NCI-H2029 treated with DMSO at 0.1 percent for 48 hours (cell line): ENCODE measurements at regions not wholly inside any gene's neighbourhood (a gene's known extent, or its start where the extent isn't known, plus 50 kb on each side); places are given as distances from the start of the nearest gene placed in this dataset.

Experiments used
- DNase-seq: peaks from one replicate; lab custom pipeline; 2025; lab: John Stamatoyannopoulos, UW

GRCh38 chr2:79355569-79355968 is 157.3 kb upstream of the CTNNA2 start:
- no peak for DNase-seq

GRCh38 chr2:79327460-79327859 is 167.9 kb upstream of the REG3A start:
- DNase-seq, result no peak

GRCh38 chr2:79320871-79321270 is 161.3 kb upstream of the REG3A start:
- DNase-seq, result no peak

GRCh38 chr2:79294994-79295393 is 135.4 kb upstream of the REG3A start:
- no peak for DNase-seq

- DNase-seq, result no peak
Measured at GRCh38 chr2:79292958-79293315, 133.4 kb upstream of the REG3A start.

- no peak for DNase-seq
Measured at GRCh38 chr2:79292239-79292957, 132.8 kb upstream of the REG3A start.

- no peak for DNase-seq
Measured at GRCh38 chr2:79275863-79276262, 116.3 kb upstream of the REG3A start.

GRCh38 chr2:79275197-79275596 is 115.6 kb upstream of the REG3A start:
- no peak for DNase-seq

- no peak for DNase-seq
Measured at GRCh38 chr2:79272616-79273015, 113.1 kb upstream of the REG3A start.

- DNase-seq, result no peak
Measured at GRCh38 chr2:79271456-79271855, 111.9 kb upstream of the REG3A start.

- no peak for DNase-seq
Measured at GRCh38 chr2:79260848-79261247, 101.3 kb upstream of the REG3A start.

GRCh38 chr2:79259959-79260358 is 100.4 kb upstream of the REG3A start:
- DNase-seq, result no peak

GRCh38 chr2:79259296-79259695 is 99.7 kb upstream of the REG3A start:
- no peak for DNase-seq

GRCh38 chr2:79253243-79253774 is 93.8 kb upstream of the REG3A start:
- DNase-seq, result no peak

- no peak for DNase-seq
Measured at GRCh38 chr2:79250656-79251055, 91.1 kb upstream of the REG3A start.

GRCh38 chr2:79248776-79249175 is 89.2 kb upstream of the REG3A start:
- DNase-seq, result no peak

GRCh38 chr2:79235135-79235534 is 75.6 kb upstream of the REG3A start:
- no peak for DNase-seq

GRCh38 chr2:79223539-79223938 is 64.0 kb upstream of the REG3A start:
- DNase-seq, result no peak

- peak; percentile 5 for DNase-seq
Measured at GRCh38 chr2:79219383-79219988, 59.9 kb upstream of the REG3A start.

GRCh38 chr2:79210274-79210917 is 50.8 kb upstream of the REG3A start:
- no peak for DNase-seq
